Kidney epithelial cell (primary cell): ENCODE measurements at regions not wholly inside any gene's neighbourhood (a gene's known extent, or its start where the extent isn't known, plus 50 kb on each side); places are given as distances from the start of the nearest gene placed in this dataset.
A peak's percentile ranks its signal among the peaks of the same experiment; 100 is the strongest.

Source experiments
- DNase-seq: peaks from one replicate; pipeline ENCODE4 v3.0.0-alpha.2; 2010; ENCODE audit warnings: low read depth
- H3K27me3 ChIP-seq: 2 replicates; pipeline ENCODE4 v1.6.0; 2011; ENCODE audit warnings: low read length; ENCODE audit not compliant: control insufficient read depth, insufficient read depth
- H3K36me3 ChIP-seq: 2 replicates; pipeline ENCODE4 v1.5.1; 2011; ENCODE audit warnings: low read length; ENCODE audit not compliant: control insufficient read depth, insufficient read depth
- H3K4me3 ChIP-seq: 2 replicates; pipeline ENCODE4 v1.5.1; 2011; ENCODE audit warnings: low read depth, mild to moderate bottlenecking, control low read depth, low read length
- TF ChIP-seq, protein P1 (sequence below): IDR thresholded peaks from 2 replicates; pipeline ENCODE4 v1.5.1; 2011; ENCODE audit warnings: mild to moderate bottlenecking, moderate library complexity, low read length, control low read depth, inconsistent platforms; ENCODE audit not compliant: insufficient read depth, poor library complexity, severe bottlenecking

DNA sequence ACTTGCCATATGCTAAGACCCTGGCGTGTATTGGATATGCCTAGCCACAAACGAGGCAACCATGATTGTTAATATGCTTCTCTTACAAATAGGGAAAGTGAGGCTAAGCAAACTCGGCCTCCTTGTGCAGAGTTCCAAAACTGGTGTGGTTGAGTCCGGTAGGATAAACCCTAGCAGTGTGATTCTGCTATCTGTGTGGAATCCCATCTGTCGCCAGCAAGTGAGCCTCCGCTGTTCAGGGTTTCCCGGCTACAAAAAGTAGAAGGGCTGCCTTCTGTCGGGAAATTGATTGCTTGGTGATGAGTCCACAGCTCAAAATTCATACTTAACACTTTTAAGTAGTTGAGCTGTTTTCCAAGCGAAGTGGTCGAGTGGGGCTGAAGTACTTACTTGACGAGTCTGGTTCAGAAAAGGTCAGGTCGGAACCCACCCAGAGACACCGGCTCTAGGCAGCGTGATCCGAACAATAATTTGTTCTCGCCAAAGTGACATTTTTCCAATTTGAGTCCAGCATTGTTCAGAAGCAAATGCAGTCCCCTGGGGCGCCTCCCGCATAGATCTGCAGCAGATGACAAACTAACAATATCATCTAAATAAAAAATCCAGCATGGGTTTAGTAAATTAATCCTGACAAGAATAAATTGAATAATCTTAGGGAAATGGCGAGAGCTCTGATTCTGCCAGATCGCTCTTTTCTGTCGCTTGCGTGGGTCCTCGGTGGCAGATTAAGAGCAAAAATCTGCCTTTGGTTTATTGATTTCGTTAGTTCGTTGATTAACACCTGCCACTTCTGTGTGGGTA, 686.7 kb upstream of the RBFOX1 start:
- TF ChIP-seq, protein P1, sequence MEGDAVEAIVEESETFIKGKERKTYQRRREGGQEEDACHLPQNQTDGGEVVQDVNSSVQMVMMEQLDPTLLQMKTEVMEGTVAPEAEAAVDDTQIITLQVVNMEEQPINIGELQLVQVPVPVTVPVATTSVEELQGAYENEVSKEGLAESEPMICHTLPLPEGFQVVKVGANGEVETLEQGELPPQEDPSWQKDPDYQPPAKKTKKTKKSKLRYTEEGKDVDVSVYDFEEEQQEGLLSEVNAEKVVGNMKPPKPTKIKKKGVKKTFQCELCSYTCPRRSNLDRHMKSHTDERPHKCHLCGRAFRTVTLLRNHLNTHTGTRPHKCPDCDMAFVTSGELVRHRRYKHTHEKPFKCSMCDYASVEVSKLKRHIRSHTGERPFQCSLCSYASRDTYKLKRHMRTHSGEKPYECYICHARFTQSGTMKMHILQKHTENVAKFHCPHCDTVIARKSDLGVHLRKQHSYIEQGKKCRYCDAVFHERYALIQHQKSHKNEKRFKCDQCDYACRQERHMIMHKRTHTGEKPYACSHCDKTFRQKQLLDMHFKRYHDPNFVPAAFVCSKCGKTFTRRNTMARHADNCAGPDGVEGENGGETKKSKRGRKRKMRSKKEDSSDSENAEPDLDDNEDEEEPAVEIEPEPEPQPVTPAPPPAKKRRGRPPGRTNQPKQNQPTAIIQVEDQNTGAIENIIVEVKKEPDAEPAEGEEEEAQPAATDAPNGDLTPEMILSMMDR, result no peak
- Histone ChIP-seq H3K36me3 (no peaks in the 10 kb centered on the region), H3K4me3 (no peak overlapping the region), H3K27me3 (peaks cover 4% of the 10 kb centered on the region)
- DNase-seq, result no peak

DNA sequence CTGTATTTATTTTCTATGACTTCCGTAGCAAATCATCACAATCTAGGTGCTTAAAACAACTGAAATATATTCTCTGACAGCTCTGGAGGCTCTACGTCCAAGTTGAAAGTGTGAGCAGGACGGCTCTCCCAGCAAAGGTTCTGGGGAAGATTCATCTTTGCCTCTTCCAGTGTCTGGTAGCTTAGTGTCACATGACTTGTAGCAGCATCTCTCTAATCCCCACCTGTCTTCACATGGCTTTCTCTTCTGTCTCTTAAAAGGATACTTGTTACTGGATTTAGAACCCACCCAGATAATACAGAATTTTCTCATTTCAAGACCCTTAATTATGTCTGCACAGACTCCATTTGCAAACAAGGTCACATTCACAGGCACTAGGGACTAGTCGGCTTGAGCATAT, 687.7 kb upstream of the RBFOX1 start:
- TF ChIP-seq, protein P1, result no peak
- DNase-seq, result no peak

DNA sequence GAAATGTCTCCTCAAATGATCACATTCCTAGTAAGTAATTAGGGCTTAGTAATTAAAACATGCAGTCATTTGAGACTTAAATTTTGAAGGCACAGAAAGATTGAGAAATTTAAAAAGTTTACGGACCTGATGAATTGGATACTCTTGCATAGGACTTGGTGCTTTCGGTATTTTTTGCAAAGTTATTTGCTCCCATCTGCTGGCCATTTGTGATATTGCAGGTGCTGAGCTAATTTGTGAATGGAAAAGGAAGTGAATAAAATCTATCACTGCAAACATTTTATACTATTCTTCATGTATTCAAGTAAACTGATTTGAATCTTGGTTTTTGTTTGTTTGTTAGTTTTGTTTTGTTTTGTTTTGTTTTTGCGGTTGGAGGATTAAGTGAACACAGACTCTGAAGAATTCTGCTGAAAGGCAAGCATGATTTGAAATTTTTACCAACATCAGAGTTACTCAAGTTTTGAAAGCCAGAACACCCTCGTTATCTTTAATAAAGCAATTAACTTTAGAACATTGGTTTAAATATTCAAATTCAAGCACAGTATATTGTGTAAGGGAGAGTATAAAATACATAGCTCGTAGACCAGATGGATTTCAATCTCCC, 689.5 kb upstream of the RBFOX1 start:
- H3K4me3 ChIP-seq, result no peak overlapping the region
- TF ChIP-seq, protein P1, result peak; percentile 71
- H3K27me3 ChIP-seq, result peaks cover 4% of the 10 kb centered on the region
- DNase-seq, result no peak
- H3K36me3 ChIP-seq, result no peaks in the 10 kb centered on the region

More for the DNA sequence above, 687.7 kb upstream of the RBFOX1 start:
- Histone ChIP-seq H3K27me3 (peaks cover 4% of the 10 kb centered on the region), H3K4me3 (no peak overlapping the region), H3K36me3 (no peaks in the 10 kb centered on the region)

DNA sequence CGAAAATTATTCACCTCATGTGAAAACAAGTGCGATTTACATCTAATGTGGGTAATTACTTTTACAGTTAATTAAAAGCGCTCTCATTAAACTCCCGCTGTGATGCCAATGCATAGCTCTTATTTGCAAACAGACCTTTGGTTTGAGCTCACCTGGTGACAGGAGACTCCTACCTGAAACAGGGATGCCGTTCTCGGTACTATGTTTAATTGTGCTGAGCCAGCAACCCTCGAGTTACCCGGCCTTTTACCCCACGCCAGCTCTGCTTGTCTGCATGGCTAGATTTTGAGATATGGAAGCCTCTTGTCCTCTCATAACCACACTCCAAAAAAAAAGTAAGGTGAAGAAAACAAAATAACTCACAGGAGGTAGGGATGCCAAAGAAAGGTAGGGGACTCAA, 690.4 kb upstream of the RBFOX1 start:
- Histone ChIP-seq H3K36me3 (no peaks in the 10 kb centered on the region), H3K4me3 (no peak overlapping the region), H3K27me3 (peaks cover 4% of the 10 kb centered on the region)
- TF ChIP-seq, protein P1, result no peak
- DNase-seq, result no peak

DNA sequence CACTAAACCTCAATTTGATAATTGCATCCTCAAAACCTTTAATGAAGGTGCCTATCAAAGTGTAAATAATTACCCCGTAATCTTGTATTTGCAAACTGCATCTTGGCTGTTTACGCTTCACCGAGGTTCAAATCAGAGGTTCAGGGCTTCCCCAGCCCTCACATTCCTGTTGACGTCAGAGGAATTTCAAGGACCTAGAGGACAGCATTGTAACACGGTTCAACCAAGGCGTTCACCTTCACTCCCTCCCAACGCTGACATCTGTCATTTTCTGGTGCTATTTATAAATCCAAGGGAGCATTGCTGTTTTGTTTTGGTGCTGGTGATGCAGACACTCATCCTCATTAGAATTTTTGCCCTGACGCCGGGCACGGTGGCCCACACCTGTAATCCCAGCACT, 691.6 kb upstream of the RBFOX1 start:
- H3K36me3 ChIP-seq, result no peaks in the 10 kb centered on the region
- no peak overlapping the region for H3K4me3 ChIP-seq
- no peak for DNase-seq
- H3K27me3 ChIP-seq, result peaks cover 4% of the 10 kb centered on the region
- TF ChIP-seq, protein P1, result no peak

DNA sequence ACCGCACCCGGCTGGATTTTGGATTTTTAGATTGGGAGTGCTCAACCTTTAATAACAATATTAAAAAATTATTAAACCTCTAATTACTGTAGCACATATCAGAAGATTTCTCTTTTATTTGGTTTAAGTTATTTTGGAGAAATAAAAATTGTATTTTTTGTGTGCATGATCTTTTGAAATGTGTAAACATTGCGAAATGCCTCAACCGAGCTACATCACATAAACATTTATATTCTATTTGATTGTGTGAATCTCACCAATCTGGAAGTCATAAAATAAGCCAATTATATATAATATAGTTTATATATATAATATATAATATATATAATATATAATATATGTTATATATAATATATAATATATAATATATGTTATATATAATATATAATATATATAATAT, 696.2 kb upstream of the RBFOX1 start:
- TF ChIP-seq, protein P1, result no peak
- Histone ChIP-seq H3K36me3 (no peaks in the 10 kb centered on the region), H3K4me3 (no peak overlapping the region), H3K27me3 (no peaks in the 10 kb centered on the region)
- DNase-seq, result no peak
